Prostate gland (tissue), 2 donors: ENCODE measurements at regions not wholly inside any gene's neighbourhood (a gene's known extent, or its start where the extent isn't known, plus 50 kb on each side); places are given as distances from the start of the nearest gene placed in this dataset.

Experiments used
- DNase-seq: peaks from one replicate; pipeline ENCODE4 v3.0.0-alpha.2; 2019; ENCODE audit warnings: low spot score
- H3K27ac ChIP-seq, 2 donors: fragments of 200-600 bp; sonication (generic); 2 replicates each; pipeline ENCODE4 v1.5.1; 2017 to 2019
- H3K27me3 ChIP-seq: fragments of 200-600 bp; sonication (generic); replicated peaks from 2 replicates; pipeline ENCODE4 v1.5.1; 2019; ENCODE audit not compliant: insufficient read depth
- H3K36me3 ChIP-seq, 2 donors: fragments of 200-600 bp; sonication (generic); 1 replicate in 1 of 2; 2 replicates in 1 of 2; pipeline versions ENCODE4 v1.5.1 to v1.8.1; 2017 to 2019
- H3K4me1 ChIP-seq: fragments of 200-600 bp; sonication (generic); replicated peaks from 2 replicates; pipeline ENCODE4 v1.5.1; 2019
- H3K4me3 ChIP-seq, 2 donors: fragments of 200-600 bp; sonication (generic); 2 replicates each; pipeline ENCODE4 v1.5.1; 2017 to 2019
- H3K9me3 ChIP-seq: fragments of 200-600 bp; sonication (generic); 2 replicates; pipeline ENCODE4 v1.5.1; 2017
- CTCF ChIP-seq, 4 experiments: fragments of 200-600 bp in 2 of 4; fragments of 450-650 bp in 2 of 4; sonication (generic) in 2 of 4; IDR thresholded peaks; 1 replicate in 3 of 4; 2 replicates in 1 of 4; pipeline ENCODE4 v1.5.1; 2016 to 2019; ENCODE audit warnings: antibody characterized with exemption in 4 of 4, mild to moderate bottlenecking in 2 of 4, moderate library complexity in 2 of 4
- POLR2A ChIP-seq: fragments of 450-650 bp; IDR thresholded peaks from one replicate; pipeline ENCODE4 v1.6.1; 2016; ENCODE audit warnings: antibody characterized with exemption, mild to moderate bottlenecking
- POLR2AphosphoS5 ChIP-seq: sonication (generic); formaldehyde crosslinking; IDR thresholded peaks from one replicate; pipeline ENCODE4 v1.6.1; 2017; ENCODE audit warnings: antibody characterized with exemption
- WGBS: methylation state at CpG from one replicate; pipeline ENCODE4 v1.1.5; 2018; 5-methylcytosine and 5-hydroxymethylcytosine counted together
- intact Hi-C: fragments of 100-400 bp; cut with DNase I; formaldehyde crosslinking; loops from one replicate; pipeline ENCODE4 v1.14.2; 2022

- Histone ChIP-seq H3K27ac (no peak overlapping the region), H3K4me3 (no peak overlapping the region), H3K27me3 (no peaks in the 10 kb centered on the region), H3K4me1 (no peaks in the 10 kb centered on the region), H3K36me3 (no peaks in the 10 kb centered on the region), H3K9me3 (no peaks in the 10 kb centered on the region)
- WGBS = 83% methylated on average over 5 of the region's 5 CpGs
- intact Hi-C loops = no loop called here
- TF ChIP-seq CTCF (IDR thresholded peaks at IDR 0.05) = no peak
- no peak for TF ChIP-seq POLR2A
- TF ChIP-seq POLR2AphosphoS5 = no peak
- no peak for DNase-seq
Observed at GRCh38 chr9:108668191-108668937, 187.4 kb downstream of the ACTL7B start.

- Histone ChIP-seq H3K4me3 (no peak overlapping the region), H3K4me1 (no peaks in the 10 kb centered on the region), H3K9me3 (no peaks in the 10 kb centered on the region), H3K27ac (no peak overlapping the region), H3K36me3 (no peaks in the 10 kb centered on the region), H3K27me3 (no peaks in the 10 kb centered on the region)
- TF ChIP-seq POLR2A (no peak), POLR2AphosphoS5 (no peak)
- WGBS = 68% methylated on average over 3 of the region's 3 CpGs
- intact Hi-C loops = no loop called here
- DNase-seq = no peak
Observed at GRCh38 chr9:108666240-108666784, 189.5 kb downstream of the ACTL7B start.

GRCh38 chr9:108665521-108666239 is 190.1 kb downstream of the ACTL7B start:
- H3K36me3 ChIP-seq = no peaks in the 10 kb centered on the region

GRCh38 chr9:108664309-108665255 is 191.2 kb downstream of the ACTL7B start:
- DNase-seq = no peak

More at GRCh38 chr9:108665521-108666239, 190.1 kb downstream of the ACTL7B start:
- H3K4me3 ChIP-seq = no peak overlapping the region
- no peaks in the 10 kb centered on the region for H3K9me3 ChIP-seq
- no peak for DNase-seq
- no peaks in the 10 kb centered on the region for H3K27me3 ChIP-seq
- H3K4me1 ChIP-seq = no peaks in the 10 kb centered on the region
- H3K27ac ChIP-seq = no peak overlapping the region
- intact Hi-C loops = no loop called here
- TF ChIP-seq CTCF (IDR thresholded peaks at IDR 0.05) (no peak), POLR2A (no peak), POLR2AphosphoS5 (no peak)
- 97% methylated on average over 3 of the region's 4 CpGs for WGBS

More at GRCh38 chr9:108664309-108665255, 191.2 kb downstream of the ACTL7B start:
- no peak for TF ChIP-seq POLR2AphosphoS5
- no peak for TF ChIP-seq POLR2A
- no peak for TF ChIP-seq CTCF (IDR thresholded peaks at IDR 0.05)
- Histone ChIP-seq H3K4me1 (no peaks in the 10 kb centered on the region), H3K4me3 (no peak overlapping the region), H3K27ac (no peak overlapping the region), H3K36me3 (no peaks in the 10 kb centered on the region), H3K9me3 (no peaks in the 10 kb centered on the region), H3K27me3 (no peaks in the 10 kb centered on the region)
- WGBS = 48% methylated on average over 5 of the region's 5 CpGs
- intact Hi-C loops = loop anchor here (5.0 kb wide), 1 partner anchor 52 kb away; no protein-coding TSS in a partner anchor
